IPS DF 19.7 (cell line): ENCODE measurements at regions not wholly inside any gene's neighbourhood (a gene's known extent, or its start where the extent isn't known, plus 50 kb on each side); places are given as distances from the start of the nearest gene placed in this dataset.

Experiments used
- DNase-seq: peaks from one replicate; pipeline ENCODE4 v3.0.0-alpha.2; 2013; ENCODE audit warnings: low read depth, low spot score

DNA sequence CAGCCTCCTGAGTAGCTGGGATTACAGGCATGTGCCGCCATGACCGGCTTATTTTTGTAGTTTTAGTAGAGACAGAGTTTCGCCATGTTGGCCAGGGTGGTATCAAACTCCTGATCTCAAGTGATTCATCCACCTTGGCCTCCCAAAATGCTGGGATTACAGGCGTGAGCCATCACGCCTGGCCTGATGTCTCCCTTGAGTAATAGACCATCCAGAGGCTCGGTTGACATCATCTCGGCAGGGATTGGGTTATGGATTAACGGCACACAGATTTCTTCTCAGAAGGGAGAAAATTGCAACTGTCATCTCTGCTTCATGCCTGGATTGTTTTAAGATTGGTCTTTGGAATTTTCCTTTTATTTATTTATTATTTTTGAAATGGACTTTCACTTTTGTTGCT is 239.2 kb upstream of the LARGE1 start:
- no peak for DNase-seq

DNA sequence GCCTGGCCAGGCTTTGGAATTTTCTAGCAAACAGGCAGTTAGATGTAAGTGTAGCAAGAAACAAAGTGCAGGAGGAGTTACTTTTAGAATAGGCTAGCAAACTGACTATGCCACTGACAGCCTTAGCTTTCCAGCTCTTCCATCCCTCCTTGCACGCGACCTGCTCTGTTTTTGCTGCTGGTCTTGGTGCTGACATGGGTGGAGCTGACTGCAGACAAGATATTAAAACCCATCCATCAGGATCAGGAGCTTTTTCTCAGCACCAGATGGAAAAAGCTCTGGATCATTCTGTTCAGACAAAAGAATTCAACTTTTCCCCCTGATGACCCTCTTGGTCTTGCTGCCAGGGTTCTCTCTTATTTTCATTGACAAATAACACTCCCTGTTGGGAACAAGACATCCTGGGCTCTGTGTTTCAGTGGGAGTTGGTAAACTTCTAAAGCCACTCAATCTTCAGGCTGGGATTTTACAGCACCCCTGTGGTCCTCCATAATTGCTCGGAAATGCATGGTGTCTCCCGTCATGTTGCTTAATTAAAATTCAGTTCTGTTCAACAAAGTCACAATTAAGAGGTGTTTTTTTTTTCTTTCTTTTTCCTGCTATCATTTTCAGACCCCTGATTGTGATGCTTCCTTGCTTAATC is 240.0 kb upstream of the LARGE1 start:
- DNase-seq: peak; percentile 9

DNA sequence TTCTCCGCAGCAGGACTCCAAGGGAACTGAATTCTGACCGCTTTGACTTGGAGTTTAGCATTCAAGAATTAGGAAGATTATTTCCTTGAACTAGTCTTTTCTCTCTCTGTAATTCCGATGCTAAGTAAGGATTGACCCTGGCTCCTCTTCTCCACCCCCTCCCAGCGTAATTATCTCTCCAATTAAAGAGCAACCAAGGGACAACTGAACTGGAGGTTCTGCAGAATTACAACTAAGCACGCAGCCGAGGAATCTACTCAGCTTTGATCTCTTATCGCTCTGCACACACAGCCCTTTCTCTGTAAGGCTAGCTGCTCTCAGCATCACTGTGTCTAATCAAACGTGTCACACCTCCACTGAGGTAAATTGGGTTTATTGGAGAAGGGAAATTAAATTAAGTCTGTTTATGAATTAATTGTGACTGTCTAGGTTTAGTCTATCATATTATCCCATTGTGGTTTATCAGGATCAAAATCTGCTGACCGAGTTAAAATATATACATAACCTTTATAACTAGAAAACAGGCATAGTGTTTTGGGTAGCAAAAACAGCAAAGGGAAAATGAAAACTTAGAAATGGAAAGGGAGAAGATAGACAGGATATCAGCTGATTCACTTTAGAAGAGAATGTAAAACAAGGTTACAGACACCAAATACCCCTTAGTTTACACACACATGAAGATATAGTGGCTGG is 241.3 kb upstream of the LARGE1 start:
- DNase-seq: no peak

DNA sequence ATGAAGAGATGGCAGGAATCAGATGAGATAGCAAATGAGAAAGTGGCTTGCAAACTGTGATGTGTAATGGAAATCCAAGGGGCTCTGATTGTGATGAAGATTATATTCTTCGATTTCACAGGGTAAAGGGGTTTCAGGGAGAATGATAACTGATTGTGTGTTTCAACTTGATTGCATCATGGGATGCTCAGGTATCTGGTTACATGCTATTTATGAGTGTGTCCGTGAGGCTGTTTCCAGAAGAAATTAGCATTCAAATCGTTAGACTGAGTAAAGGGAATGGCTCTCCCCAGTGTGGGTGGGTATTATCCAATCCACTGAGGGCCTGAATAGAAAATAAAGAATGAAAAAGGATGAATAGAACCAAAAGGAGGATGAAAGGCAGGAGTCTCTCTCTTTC is 278.7 kb upstream of the LARGE1 start:
- no peak for DNase-seq

DNA sequence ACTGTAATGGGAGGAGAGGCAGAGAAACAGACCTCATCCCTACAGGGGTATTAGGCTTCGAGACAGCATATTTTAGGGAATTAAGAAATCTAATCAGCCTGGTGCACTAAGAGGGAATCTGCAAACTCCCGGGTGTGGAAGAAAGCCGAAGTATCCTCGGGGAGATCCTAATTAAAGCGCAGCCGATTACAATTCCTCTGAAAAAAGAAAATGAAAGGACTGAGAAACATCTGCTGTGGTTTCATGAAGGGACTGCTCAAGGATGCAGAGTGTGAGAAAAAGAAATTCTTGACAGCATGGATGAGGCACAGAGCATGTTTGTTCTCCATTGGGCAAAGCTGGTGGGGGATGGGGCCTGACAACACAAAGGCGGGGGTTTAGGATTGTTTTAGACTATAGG is 290.0 kb upstream of the LARGE1 start:
- DNase-seq: no peak

DNA sequence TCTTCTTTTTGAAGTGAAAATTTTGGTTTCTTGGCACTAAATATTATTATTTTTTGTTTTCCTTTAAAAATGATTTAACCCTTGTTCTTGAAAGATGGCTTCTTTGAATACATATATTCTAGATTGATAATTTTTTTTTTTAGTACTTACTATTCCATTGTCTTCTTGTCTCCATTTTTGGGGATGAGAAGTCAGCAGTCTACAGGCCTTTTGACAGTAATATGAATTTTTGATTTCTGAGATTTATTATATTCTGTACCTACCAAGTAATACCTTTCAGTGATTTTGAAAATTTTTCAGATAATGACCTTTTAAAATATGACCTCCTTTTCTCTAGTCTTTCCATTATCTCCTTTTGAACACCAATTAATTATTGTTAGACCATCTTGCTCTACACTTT is 294.1 kb upstream of the LARGE1 start:
- DNase-seq: no peak

DNA sequence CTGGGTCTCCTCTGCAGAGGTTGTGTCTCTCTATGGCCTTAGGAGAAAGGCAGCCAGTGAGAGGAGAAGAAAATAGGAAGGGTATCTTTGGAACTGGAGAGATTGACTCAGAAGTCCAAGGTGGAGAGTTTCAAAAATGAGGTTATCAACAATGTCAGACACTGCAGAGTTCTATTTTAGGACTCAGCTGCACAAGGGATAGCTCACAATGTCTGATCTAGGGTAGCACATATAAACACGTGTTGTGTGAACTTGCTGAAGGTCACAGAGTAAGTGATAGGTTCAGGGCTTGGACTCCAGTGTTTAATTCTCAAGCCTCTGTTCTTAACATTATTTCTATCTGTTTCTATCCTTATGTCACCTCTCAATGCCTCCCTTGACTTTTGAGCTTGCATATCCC is 305.0 kb upstream of the LARGE1 start:
- no peak for DNase-seq

DNA sequence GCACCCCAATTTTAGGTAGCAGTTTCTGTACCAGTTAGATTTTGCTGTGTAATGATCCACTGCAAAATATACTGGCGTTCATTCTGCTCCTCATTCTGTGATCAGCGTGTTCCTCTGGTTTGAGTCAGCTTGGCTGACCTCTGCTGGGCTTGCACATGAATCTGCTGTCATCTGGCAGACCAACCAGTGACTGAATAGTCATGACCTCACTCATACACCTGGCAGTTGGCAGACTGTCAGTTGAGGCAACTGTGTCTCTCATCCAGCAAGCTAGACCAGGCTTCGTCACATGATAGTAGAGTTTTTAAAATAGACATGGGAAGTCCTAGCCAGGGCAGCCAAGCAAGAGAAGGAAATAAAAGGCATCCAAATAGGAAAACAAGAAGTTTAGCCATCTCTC is 316.3 kb upstream of the LARGE1 start:
- no peak for DNase-seq

DNA sequence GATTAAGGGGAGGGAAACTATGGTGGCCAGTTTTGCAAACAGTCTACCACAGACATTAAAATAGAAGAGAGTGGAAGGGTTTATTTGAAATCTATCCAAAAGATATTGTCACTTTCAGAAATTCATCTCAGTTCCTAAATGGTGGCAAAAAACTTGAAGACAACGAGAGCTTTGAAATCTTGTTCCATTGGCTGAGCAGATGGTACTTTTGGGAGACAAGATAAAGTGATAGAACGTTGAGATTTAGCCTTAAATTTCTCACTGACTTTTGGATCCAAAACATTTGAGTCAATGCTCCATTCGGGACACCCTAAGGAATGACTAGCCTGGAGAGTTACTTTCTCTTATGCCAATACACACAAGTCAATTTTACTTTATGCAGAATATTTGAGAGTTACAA is 319.1 kb upstream of the LARGE1 start:
- no peak for DNase-seq

DNA sequence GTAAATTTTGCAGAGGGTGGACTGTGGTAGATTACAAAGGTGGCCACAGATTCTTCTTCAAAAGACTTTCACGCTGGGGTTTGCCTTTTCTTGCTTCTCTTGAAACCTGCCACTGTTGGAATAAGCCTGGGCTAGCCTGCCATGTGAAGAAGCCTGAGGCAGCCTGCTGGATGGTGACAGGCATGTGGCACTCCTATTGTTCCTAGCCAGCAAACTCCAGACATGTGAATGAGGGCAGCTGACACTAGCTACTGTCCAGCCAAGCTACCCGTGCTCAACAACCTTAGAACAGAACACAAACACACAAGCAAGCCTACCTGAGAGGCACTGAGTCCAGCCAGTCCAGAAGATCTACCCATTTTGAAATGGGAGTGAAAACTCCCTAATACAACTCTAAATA is 322.7 kb upstream of the LARGE1 start:
- no peak for DNase-seq

DNA sequence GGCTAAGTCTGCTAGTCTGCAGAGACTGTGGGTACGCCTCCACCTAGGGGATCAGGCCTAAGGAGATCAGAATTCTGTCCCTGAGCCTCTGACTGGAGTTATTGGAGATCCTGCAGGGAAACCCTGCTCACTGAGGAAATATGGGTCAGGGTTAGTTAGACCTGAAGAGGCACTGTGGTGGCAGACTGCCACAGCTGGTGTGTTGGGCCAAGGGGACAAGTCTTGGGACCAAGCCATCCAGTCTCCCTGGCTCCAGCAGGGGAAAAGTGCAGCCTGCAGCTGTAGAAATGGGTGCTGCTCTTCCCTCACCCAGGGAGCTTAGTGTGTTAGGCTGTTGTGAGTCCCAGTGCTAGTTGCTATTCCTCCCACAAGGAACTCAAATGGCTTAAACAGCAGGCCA is 334.8 kb upstream of the LARGE1 start:
- no peak for DNase-seq

DNA sequence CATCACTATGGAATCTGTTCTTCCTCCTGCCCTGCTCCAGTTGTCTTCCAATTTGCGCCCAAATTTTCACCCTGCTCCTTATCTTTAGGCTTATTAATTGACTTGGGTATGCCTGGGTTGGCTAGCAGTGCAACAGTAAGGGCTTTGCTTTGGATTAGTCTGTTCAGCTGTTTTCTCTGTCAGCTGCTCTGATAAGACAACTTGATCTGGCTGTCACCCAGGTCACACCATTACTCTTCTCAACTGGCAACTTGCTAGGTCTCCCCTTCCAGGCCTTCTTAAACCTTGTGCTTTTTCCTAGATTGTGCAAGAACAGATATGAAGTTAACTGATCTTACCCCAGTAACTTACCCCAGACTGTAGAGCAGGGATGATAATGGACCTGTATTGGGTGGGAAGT is 357.8 kb upstream of the LARGE1 start:
- no peak for DNase-seq

DNA sequence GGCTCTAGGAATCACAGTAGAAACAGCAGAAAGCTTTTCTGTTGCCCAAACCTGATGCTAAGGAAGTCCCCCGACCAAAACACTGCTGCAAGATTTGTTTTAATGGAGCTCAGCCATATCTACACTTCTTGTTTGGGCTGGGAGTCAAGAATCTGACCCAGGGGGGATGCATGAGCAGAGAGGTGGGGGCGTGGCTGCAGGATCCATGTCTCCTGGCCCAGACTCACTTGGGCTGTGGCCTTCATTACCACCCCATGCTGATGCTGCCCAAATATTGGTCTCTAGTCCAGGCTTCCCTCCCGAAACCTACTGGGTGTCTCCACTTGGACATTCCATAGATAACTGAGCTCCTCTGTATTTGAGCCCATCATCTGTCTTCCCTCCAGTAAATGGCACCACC is 361.5 kb upstream of the LARGE1 start:
- DNase-seq: no peak

DNA sequence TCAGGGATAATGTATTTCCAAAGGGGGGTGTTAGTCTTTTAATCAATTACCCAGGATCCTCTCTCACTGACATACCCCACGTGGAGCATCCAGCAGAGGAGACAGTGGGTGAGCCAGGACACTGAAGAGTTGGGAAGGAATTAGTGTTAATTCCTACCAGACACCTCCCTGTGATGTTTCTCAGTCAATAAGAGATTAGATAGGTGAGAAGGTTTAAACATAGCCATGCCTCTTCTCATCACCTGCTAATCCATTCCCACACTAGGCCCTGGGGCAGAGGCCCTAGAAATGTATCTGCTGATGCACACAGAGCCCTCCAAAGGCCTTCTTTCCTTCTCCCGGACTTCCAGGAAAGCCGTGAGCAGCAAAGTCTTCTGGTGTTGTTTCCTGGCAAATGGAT is 363.6 kb upstream of the LARGE1 start:
- DNase-seq: no peak

DNA sequence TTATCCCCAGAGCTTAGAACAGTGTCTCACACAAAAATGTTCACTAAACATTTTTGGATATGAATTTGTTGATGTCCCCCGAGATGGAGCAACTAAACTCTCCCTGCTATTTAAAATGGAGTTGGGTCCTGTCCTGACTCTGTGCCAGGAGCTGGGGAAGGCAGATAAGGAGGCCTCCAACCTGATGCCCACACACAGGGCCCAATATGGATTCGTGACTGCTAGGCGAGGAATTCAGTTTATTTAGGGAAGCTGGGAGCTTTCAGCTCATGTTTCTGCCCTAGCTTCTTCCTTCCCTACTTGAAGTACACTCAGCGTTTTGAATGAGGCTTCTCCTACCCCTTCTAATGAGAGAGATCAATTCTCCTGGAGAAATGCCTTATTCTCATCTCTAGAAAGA is 373.0 kb upstream of the LARGE1 start:
- DNase-seq: no peak

DNA sequence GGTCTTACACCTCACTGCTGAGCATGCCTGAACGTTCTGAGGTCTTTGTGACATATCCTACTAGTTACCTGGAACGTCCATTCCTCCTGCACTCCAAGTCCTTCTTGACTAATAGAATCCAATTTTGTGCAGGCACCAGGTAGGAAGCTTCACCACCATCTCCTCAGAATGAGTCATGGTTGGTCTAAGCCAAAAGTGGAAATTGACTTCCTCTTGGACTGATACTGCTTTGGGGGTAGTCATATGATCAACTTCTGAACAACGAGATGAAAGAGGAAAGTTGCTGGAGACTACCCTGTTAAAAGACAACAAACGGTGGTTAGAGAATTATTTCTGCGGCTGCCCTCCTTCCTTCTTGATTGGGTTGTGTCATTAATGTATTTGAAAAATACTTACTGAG is 374.2 kb upstream of the LARGE1 start:
- no peak for DNase-seq

DNA sequence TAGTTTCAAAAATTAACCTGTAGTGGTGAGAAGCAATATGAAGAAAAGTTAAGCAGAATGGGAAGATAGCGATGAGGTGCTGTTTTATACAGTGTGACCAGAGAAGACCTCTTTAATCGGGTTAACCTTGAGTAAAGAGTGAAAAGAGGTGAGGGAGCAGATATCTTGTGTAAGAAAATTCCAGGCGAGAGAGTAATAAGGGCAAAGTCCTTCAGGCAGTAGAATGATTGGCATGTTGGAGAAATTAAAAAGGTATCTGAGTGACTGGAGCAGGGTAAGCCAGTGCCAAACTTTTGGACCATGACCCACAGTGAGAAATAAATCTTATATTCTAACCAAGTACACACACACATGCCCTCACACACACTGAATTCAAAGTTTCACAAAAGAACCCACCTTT is 374.7 kb upstream of the LARGE1 start:
- DNase-seq: no peak

DNA sequence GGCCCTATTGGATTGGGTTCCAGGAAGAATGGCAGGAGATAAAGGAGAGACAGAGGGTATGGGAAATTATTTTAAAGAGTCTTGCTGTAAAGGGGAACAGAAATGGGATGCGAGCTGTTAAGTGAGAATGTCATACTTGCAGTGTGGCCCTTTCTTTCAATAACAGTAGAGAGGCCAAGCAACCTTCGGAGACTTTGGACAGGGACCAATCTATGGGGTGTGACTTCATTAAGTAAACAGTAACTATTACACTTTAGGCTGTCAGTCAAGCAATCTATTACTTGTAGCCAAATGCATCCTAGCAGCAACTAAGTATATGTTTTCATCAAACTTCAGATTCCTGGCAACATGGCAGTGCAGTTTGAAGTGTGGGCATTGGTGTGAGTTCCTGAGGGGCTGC is 376.2 kb upstream of the LARGE1 start:
- no peak for DNase-seq

DNA sequence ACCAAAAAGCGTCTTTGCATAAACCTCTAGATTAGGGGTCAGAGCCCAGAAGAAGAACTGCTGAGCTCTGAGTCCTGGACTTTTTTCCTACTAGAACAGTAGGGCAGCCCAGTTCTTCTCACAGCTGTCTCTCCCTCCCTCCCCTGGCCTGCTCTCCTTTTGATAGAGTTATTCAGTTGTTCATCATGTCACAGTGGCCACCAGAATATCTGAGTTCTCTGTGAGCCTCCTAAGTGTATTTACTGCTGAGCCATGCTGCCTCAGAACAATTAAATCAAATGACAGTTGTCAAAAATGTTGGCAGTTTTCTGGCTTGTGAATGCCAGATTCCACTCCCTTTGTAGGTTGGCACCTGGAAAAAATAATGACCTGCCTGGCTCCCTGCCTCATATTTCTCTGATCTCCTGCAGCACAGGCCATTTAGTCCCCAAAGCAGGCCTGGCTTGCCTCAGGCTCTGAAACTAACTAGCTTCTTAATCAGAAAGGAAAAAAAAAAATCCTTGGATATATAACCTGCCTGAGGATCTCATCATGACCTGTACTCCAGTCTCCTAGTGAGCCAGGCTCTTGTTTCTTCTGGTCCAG is 377.4 kb upstream of the LARGE1 start:
- no peak for DNase-seq

DNA sequence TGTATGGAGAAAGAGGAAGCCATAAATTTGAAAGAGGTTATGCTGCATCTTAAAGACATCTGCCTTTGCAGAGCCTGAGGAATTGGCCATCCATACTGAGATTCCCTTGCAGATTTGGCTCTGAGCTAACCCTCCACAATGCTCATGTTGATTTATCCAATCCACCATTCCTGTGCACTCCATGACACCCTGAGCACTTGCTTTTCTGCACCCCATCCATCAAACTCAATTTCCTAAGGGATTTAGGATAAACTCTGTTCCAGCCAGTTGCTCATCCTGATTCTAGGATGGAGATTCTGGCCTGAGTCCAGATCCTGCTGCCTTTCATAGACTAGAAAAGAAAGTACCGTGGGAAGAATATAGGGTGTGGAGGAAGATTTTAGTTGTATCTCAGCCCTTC is 379.2 kb upstream of the LARGE1 start:
- no peak for DNase-seq

DNA sequence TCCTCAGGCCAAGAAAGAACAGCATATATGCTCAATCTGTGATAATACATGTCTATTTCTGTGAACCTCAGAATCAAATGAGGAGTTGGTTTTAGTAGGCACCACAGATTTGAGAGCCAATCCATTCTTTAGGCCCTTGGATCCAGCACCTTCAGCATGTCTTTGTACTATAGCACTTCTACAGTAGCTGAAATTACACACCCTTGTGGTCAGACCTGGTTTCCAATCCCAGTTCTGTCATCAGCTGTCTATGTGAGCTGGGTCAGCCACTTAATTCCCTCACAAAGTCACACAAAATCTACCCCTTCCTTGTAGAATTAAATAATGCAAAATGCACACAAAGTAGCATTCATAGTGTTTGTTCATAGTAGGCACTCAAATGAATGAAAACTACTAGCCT is 381.3 kb upstream of the LARGE1 start:
- no peak for DNase-seq

DNA sequence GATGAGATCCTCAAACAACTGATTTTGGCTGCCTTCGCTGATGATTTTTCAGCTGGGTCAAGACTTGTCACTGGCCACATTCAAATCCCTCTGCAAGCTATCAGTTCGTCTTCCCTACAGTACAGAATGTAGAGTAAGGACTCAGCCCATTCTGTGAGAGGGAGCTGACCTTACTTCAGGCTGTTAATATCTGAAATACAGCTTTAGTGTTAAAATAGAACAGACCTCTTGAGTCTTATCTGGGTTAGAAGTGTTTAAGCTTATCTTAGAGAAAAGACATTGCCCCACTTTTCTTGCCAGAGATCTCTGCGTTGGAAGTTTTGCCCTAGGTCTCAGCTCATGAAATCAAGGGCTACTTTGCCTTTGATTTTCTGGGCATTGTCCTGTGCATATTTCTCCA is 383.4 kb upstream of the LARGE1 start:
- DNase-seq: no peak

DNA sequence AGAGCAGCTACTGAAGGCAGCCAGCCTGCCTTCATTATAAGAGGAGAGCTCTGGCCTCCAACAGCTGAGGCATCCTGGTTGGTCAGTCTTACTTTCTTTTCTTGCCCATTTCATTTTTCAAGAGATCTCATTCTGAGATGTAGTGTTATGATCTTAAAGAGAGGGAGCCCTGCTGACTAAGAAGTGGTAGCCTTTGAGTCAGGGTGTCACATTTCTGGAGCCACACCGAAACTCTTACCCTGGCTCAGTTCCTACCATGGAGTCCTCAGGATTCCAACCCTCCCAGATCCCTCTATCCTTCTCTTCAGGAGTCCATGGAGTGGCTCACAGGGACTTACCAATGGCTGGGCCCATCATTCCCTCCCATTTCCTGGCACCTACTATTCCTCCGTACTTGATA is 386.1 kb upstream of the LARGE1 start:
- no peak for DNase-seq

DNA sequence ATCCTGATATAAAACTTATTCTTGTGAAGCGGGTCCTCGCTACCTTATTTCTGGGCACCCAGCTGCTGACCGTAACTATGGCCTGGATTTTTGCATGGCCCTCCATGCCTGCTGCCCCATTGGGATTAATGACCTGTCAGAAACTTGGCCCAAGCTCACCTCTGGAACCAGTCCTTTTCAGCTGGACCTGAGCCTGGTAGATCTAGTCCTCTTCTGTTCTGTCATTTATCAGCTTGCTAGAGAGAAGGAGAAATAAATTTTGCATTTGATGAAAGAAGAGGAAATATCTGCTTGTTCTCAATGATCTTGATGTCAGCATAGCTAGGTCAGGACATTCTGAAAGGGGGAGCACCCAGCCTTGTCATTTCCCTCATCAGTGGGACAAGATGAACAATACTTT is 387.8 kb upstream of the LARGE1 start:
- DNase-seq: no peak
